Stomach (tissue), 8 donors: ENCODE measurements at regions not wholly inside any gene's neighbourhood (a gene's known extent, or its start where the extent isn't known, plus 50 kb on each side); places are given as distances from the start of the nearest gene placed in this dataset.

ENCODE experiments used
- DNase-seq, 2 donors: peaks; one replicate each; pipeline versions ENCODE4 v3.0.0 to v3.0.0-alpha.2; 2013 to 2019
- H3K27ac ChIP-seq, 5 donors: fragments of 200-600 bp in 4 of 5; sonication (generic) in 4 of 5; one replicate each; pipeline ENCODE4 v1.5.1; 2013 to 2019; ENCODE audit warnings: mild to moderate bottlenecking in 1 of 5, moderate library complexity in 1 of 5
- H3K27me3 ChIP-seq, 3 donors: fragments of 200-600 bp; sonication (generic); one replicate each; pipeline ENCODE4 v1.5.1; 2017 to 2019; ENCODE audit warnings: mixed run types in 1 of 3
- H3K36me3 ChIP-seq, 4 donors: fragments of 200-600 bp; sonication (generic); 1 replicate in 3 of 4; 2 replicates in 1 of 4; pipeline ENCODE4 v1.5.1; 2016 to 2019
- H3K4me1 ChIP-seq, 4 donors: fragments of 200-600 bp; sonication (generic); one replicate each; pipeline ENCODE4 v1.5.1; 2016 to 2019
- H3K4me3 ChIP-seq, 4 donors: fragments of 200-600 bp; sonication (generic) in 3 of 4; one replicate each; pipeline ENCODE4 v1.5.1; 2016 to 2019; ENCODE audit warnings: mild to moderate bottlenecking in 1 of 4
- H3K9me3 ChIP-seq, 4 donors: fragments of 200-600 bp; sonication (generic); one replicate each; pipeline ENCODE4 v1.5.1; 2016 to 2019
- EP300 ChIP-seq: sonication (generic); formaldehyde crosslinking; IDR thresholded peaks from one replicate; pipeline ENCODE4 v1.6.1; 2017; ENCODE audit warnings: antibody characterized with exemption
- POLR2A ChIP-seq, 4 donors: fragments of 450-650 bp; IDR thresholded peaks; one replicate each; pipeline ENCODE4 v1.6.1; 2016; ENCODE audit warnings: antibody characterized with exemption in 4 of 4, control low read depth in 2 of 4, mild to moderate bottlenecking in 1 of 4, moderate library complexity in 1 of 4
- POLR2AphosphoS5 ChIP-seq, 3 donors: sonication (generic); formaldehyde crosslinking; IDR thresholded peaks; one replicate each; pipeline ENCODE4 v1.6.1; 2016; ENCODE audit warnings: antibody characterized with exemption in 3 of 3
- WGBS, 5 donors: extraction: QIAGEN DNeasy Blood & Tissue Kit in 3 of 5; methylation state at CpG; one replicate each; pipeline versions ENCODE4 v1.1.5 to v1.1.7; 2013 to 2018; 5-methylcytosine and 5-hydroxymethylcytosine counted together
- intact Hi-C: fragments of 100-400 bp; cut with DNase I; formaldehyde crosslinking; loops from one replicate; pipeline ENCODE4 v1.15.1; 2023; ENCODE audit warnings: low total_unique reads
- TF ChIP-seq, protein P1 (sequence below), 7 experiments: fragments of 450-650 bp in 4 of 7; fragments of 200-600 bp in 3 of 7; sonication (generic) in 3 of 7; IDR thresholded peaks; one replicate each; pipeline ENCODE4 v1.5.1; 2016 to 2019; ENCODE audit warnings: antibody characterized with exemption in 7 of 7, control low read depth in 2 of 7, mild to moderate bottlenecking in 1 of 7
- donor health status: healthy with polysubstance abuse.
- donor health status: Bipolar disorder and iron deficiency.
- donor health status: healthy.

DNA sequence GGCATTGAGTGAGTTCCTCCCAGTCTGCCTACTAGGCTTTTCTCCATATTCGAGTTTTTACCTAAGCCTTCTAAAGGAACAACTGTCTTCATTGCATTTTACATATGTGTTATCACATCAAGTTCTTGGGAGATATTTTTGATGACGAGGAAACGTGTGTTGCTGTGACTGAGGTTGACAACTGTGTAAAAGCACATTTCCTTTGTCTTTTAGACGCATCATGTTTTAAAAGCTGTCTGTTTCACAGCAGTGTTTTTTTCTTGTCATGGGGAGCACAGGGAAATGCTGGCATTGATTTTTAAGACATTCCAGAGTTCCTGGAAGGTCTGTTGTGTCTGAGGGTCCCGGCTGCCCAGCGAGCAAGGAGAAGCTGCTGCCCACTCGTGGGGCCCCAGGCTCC is 381.8 kb downstream of the DCDC2C start:
- DNase-seq: no peak
- no peaks in the 10 kb centered on the region for H3K27me3 ChIP-seq
- H3K27ac ChIP-seq: no peak overlapping the region
- intact Hi-C loops: no loop called here
- H3K9me3 ChIP-seq: peaks cover 0 to 9% (median 0%) of the 10 kb centered on the region in 4 donors
- no peaks in the 10 kb centered on the region for H3K36me3 ChIP-seq
- 52 to 64% (median 60%) methylated on average over 7 of the region's 7 CpGs for WGBS, 5 donors
- H3K4me3 ChIP-seq: no peak overlapping the region
- TF ChIP-seq, protein P1, sequence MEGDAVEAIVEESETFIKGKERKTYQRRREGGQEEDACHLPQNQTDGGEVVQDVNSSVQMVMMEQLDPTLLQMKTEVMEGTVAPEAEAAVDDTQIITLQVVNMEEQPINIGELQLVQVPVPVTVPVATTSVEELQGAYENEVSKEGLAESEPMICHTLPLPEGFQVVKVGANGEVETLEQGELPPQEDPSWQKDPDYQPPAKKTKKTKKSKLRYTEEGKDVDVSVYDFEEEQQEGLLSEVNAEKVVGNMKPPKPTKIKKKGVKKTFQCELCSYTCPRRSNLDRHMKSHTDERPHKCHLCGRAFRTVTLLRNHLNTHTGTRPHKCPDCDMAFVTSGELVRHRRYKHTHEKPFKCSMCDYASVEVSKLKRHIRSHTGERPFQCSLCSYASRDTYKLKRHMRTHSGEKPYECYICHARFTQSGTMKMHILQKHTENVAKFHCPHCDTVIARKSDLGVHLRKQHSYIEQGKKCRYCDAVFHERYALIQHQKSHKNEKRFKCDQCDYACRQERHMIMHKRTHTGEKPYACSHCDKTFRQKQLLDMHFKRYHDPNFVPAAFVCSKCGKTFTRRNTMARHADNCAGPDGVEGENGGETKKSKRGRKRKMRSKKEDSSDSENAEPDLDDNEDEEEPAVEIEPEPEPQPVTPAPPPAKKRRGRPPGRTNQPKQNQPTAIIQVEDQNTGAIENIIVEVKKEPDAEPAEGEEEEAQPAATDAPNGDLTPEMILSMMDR (IDR thresholded peaks at IDR 0.05): no peak
- no peak for TF ChIP-seq POLR2AphosphoS5 (IDR thresholded peaks at IDR 0.05)
- TF ChIP-seq POLR2A (IDR thresholded peaks at IDR 0.05): no peak
- no peak for TF ChIP-seq EP300
- no peaks in the 10 kb centered on the region for H3K4me1 ChIP-seq

GRCh38 chr2:4090668-4091630 is 387.6 kb downstream of the DCDC2C start:
- H3K9me3 ChIP-seq: peaks cover 0 to 4% (median 0%) of the 10 kb centered on the region in 4 donors
- intact Hi-C loops: no loop called here
- WGBS, 5 donors: 32 to 46% (median 39%) methylated on average over 14 of the region's 14 CpGs

DNA sequence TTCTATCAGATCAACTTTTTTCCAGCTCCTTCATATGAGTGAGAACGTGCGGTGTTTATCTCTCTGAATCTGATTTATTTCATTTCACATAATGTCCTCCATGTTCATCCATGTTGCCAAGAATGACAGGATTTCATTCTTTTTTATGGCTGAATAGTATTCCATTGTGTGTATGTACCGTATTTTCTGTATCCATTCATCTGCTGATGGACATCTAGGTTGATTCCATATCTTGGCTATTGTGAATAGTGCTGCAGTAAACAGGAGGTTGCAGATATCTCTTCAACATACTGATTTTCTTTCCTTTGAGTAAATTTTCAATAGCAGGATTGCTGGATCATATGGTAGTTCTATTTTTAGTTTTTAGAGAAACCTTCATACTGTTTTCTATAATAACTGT is 388.5 kb downstream of the DCDC2C start:
- WGBS, 5 donors: 78 to 90% (median 88%) methylated on average over 3 of the region's 3 CpGs
- TF ChIP-seq, protein P1 (IDR thresholded peaks at IDR 0.05): no peak
- no peak for TF ChIP-seq POLR2AphosphoS5 (IDR thresholded peaks at IDR 0.05)
- TF ChIP-seq EP300: no peak
- no peak for TF ChIP-seq POLR2A (IDR thresholded peaks at IDR 0.05)

More at GRCh38 chr2:4090668-4091630, 387.6 kb downstream of the DCDC2C start:
- Histone ChIP-seq H3K4me1 (no peaks in the 10 kb centered on the region), H3K4me3 (no peak overlapping the region), H3K36me3 (no peaks in the 10 kb centered on the region), H3K27me3 (no peaks in the 10 kb centered on the region), H3K27ac (no peak overlapping the region)
- no peak for TF ChIP-seq POLR2A (IDR thresholded peaks at IDR 0.05)
- TF ChIP-seq, protein P1 (IDR thresholded peaks at IDR 0.05): no peak
- TF ChIP-seq EP300: no peak
- no peak for TF ChIP-seq POLR2AphosphoS5 (IDR thresholded peaks at IDR 0.05)
- peak in 1 of 2 donors; percentile 6 for DNase-seq

DNA sequence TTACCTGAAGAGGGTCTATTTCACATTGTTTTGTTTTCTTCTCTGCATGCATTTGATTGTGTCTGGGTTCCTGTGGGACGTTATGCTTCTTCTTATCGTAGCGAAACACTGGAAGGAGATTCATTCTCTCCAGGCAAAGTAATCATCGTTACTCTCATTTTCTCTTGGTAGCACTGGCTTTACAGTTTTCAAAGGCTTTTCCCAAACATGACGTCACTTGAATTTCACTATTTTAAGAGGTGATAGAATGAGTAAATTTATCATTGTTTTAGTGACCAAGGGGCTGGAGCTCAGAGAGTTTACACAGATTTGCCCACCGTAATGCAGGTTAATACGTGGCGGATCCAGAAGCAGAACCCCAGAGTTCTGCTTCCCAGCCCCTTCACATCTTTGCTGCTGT is 391.4 kb downstream of the DCDC2C start:
- 92 to 95% (median 94%) methylated on average over 8 of the region's 8 CpGs for WGBS, 5 donors
- TF ChIP-seq EP300 (no peak), POLR2AphosphoS5 (IDR thresholded peaks at IDR 0.05) (no peak), POLR2A (IDR thresholded peaks at IDR 0.05) (no peak)
- TF ChIP-seq, protein P1 (IDR thresholded peaks at IDR 0.05): no peak
- no peaks in the 10 kb centered on the region for H3K4me1 ChIP-seq
- no peak for DNase-seq
- intact Hi-C loops: no loop called here
- no peak overlapping the region for H3K4me3 ChIP-seq
- H3K27ac ChIP-seq: no peak overlapping the region
- no peaks in the 10 kb centered on the region for H3K27me3 ChIP-seq
- H3K36me3 ChIP-seq: no peaks in the 10 kb centered on the region
- H3K9me3 ChIP-seq: peaks cover 0 to 4% (median 0%) of the 10 kb centered on the region in 4 donors

More for the DNA sequence above, 388.5 kb downstream of the DCDC2C start:
- Histone ChIP-seq H3K36me3 (no peaks in the 10 kb centered on the region), H3K9me3 (peaks cover 0 to 4% (median 0%) of the 10 kb centered on the region in 4 donors), H3K4me3 (no peak overlapping the region), H3K4me1 (no peaks in the 10 kb centered on the region), H3K27me3 (no peaks in the 10 kb centered on the region), H3K27ac (no peak overlapping the region)
- intact Hi-C loops: no loop called here
- DNase-seq: no peak
